ENCODE measurements at regions not wholly inside any gene's neighbourhood (a gene's known extent, or its start where the extent isn't known, plus 50 kb on each side); places are given as distances from the start of the nearest gene placed in this dataset.

GRCh38 chr4:14070289-14070880 lies 442.9 kb upstream of the BOD1L1 start:
- H3K27ac ChIP-seq (ENCODE audit: insufficient read length, low read depth, low read length): no peak overlapping the region
- Mint-ChIP-seq H3K36me3 (ENCODE audit: insufficient read depth in 1 of 3, low read depth in 3 of 3) (peaks cover 8 to 16% (median 13%) of the 10 kb centered on the region in 3 experiments), H3K4me3 (no peak overlapping the region), H3K4me1 (peaks cover 15 to 17% of the 10 kb centered on the region in 2 experiments), H3K27me3 (ENCODE audit: low read depth) (peaks cover 3% of the 10 kb centered on the region), H3K27ac (no peak overlapping the region), H3K9me3 (peaks cover 19 to 20% of the 10 kb centered on the region in 2 experiments)
- H2BK5ac ChIP-seq (ENCODE audit: insufficient read length, low read length): no peak overlapping the region
- H2AK5ac ChIP-seq (ENCODE audit: insufficient read length, low read length): no peak overlapping the region
- no peak overlapping the region for H3K4me2 ChIP-seq (ENCODE audit: insufficient read depth, insufficient read length, low read length)
- TF ChIP-seq CTCF (conservative IDR thresholded peaks at IDR 0.05): no peak
- peaks cover 20% of the 10 kb centered on the region for H3K9me3 ChIP-seq (ENCODE audit: control insufficient read depth, low read depth, low read length)
- no peak overlapping the region for H3K56ac ChIP-seq (ENCODE audit: insufficient read length, low read depth, low read length)
- H3K4ac ChIP-seq (ENCODE audit: low read depth, low read length): no peak overlapping the region
- no peak overlapping the region for H3K9ac ChIP-seq (ENCODE audit: extremely low read depth, insufficient read length, low read length)
- no CpG with 5 or more reads among the region's 5 CpGs for WGBS (ENCODE audit: extremely low coverage, insufficient read length, low lambda C conversion rate)
- H2BK12ac ChIP-seq (ENCODE audit: insufficient read length, low read depth, low read length): no peak overlapping the region
- no peak for DNase-seq
- H3T11ph ChIP-seq (ENCODE audit: low read length): no peak overlapping the region
- no peaks in the 10 kb centered on the region for H3K79me1 ChIP-seq (ENCODE audit: insufficient read depth, low read depth, low read length, poor library complexity, severe bottlenecking)
- no peak overlapping the region for H3K18ac ChIP-seq (ENCODE audit: insufficient read length, low read depth, low read length)
- H3K4me1 ChIP-seq (ENCODE audit: insufficient read depth, low read length): no peaks in the 10 kb centered on the region; the same call in 1 of the 2 replicates
- no peak overlapping the region for H4K5ac ChIP-seq (ENCODE audit: insufficient read length, low read depth, low read length)
- no peak overlapping the region for H4K91ac ChIP-seq (ENCODE audit: insufficient read length, low read depth, low read length)
- H3K14ac ChIP-seq (ENCODE audit: insufficient read depth, low read length): no peak overlapping the region
- no peak overlapping the region for H3K23ac ChIP-seq (ENCODE audit: insufficient read length, low read depth, low read length)
- no peak overlapping the region for H2BK120ac ChIP-seq (ENCODE audit: low read depth, low read length, poor library complexity, severe bottlenecking)
- H4K8ac ChIP-seq (replicated peaks; ENCODE audit: insufficient read length, low read depth, low read length): no peak overlapping the region
- no peak overlapping the region for H2BK20ac ChIP-seq (ENCODE audit: low read depth, low read length, poor library complexity, severe bottlenecking)
- H3K27me3 ChIP-seq (ENCODE audit: insufficient read depth, low read length): no peaks in the 10 kb centered on the region
- no peaks in the 10 kb centered on the region for H3K23me2 ChIP-seq (ENCODE audit: insufficient read length, low read depth, low read length, poor library complexity, severe bottlenecking)
- no peak overlapping the region for H2AFZ ChIP-seq (ENCODE audit: low read length)
- H4K20me1 ChIP-seq (ENCODE audit: control insufficient read depth, insufficient read depth, insufficient read length): no peaks in the 10 kb centered on the region
- H3K79me2 ChIP-seq (ENCODE audit: insufficient read depth, low read length): no peaks in the 10 kb centered on the region
- no peak overlapping the region for H2BK15ac ChIP-seq (ENCODE audit: low read depth, low read length)

Data from H9 (cell line).